ENCODE measurements at regions not wholly inside any gene's neighbourhood (a gene's known extent, or its start where the extent isn't known, plus 50 kb on each side); places are given as distances from the start of the nearest gene placed in this dataset.

GRCh38 chr9:90092508-90092907 is 487.7 kb downstream of the GADD45G start:
- no peak for DNase-seq (ENCODE audit: low read depth in 2 of 2)

- no peak for DNase-seq (ENCODE audit: low read depth in 2 of 2)
Observed at GRCh38 chr9:90095682-90096081, 490.9 kb downstream of the GADD45G start.

DNA sequence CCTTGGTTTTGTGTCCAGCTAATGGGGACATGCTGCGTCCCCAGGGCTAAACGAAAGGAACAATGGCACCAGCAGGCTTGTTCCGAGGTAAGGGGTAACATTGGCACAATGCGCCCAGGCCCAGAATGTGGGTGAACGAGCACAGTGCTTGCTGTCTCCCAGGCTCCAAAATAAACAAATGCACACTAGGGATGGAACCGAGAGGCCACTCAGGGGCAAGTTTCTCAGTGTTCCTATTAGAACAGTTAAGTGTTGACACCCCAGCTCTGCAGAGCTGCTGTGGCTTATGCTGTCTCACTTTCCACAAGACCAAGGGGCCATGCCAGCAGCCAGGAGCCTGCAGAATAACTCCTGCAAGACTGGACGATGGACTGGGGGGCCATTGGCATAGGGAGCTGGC is 492.4 kb downstream of the GADD45G start:
- DNase-seq (ENCODE audit: low read depth in 2 of 2) = no peak

GRCh38 chr9:90098408-90098807 is 493.6 kb downstream of the GADD45G start:
- no peak for DNase-seq (ENCODE audit: low read depth in 2 of 2)

GRCh38 chr9:90099262-90099963 is 494.6 kb downstream of the GADD45G start:
- no peak for DNase-seq (ENCODE audit: low read depth in 2 of 2)

DNA sequence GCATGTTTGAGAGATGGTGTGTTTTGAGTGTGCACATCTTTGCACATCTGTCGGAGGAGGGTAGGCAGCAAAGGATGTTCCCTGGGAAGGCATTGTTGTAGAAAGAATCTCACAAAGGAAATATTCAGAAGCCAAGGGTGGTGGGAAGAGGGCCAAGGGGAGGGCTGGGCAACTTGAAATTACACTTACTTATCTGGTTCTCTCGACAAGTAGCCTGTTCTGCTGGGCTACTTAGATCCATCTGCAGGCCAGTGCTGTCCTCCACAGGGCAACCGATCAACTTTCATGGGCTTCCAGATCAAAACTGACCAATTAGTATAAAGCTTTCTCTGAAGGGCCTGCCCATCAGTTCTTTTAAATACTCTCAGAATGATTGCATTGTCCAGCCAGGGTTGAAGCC is 495.2 kb downstream of the GADD45G start:
- DNase-seq (ENCODE audit: low read depth in 2 of 2) = no peak

DNA sequence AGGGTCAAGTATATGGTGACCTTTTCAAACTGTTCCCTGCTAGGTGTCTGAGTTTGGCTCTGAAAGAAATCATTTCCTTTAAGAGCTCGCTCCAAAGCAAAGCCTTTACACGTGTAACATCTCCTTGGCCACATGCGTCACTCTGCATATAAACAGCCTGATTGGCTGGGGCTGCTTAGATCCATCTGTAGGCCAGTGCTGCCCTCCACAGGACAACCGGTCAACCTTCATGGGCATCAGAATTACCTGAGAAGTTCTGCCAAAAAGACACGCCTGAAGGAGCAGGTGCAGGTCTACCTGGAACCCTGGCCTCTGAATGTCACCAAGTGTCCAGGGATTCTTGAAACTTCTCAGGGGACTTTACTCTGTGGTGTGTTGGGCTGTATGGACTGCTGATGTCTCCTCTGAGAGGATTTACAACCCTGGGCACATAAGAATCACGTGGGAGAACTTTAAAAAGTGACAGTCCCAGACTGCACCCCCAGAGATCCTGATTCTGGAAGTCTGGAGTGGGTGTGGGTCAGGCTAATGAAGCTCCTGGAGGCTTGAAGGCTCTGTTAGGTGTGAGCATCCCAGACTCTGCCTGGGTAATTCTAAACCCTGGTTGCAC is 497.6 kb downstream of the GADD45G start:
- DNase-seq (ENCODE audit: low read depth in 2 of 2) = peak; percentile 57 to 70

DNA sequence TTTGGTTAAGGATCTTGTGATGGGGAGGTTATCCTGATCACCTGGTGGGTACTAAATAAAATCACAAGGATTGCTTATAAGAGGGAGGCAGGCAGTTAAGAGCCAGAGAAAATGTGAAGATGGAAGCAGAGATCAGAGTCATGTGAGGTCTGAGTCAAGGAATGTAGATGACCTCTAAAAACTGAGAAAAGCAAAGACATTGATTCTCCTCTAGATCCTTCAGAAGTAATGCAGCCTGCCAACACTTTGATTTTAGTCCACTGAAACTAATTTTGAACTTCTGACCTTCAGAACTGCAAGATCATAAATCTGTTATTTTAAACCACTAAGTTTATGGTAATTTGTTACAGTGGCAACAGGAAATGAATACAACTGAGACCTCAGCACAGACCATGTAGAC is 499.0 kb downstream of the GADD45G start:
- no peak for DNase-seq (ENCODE audit: low read depth in 2 of 2)

DNA sequence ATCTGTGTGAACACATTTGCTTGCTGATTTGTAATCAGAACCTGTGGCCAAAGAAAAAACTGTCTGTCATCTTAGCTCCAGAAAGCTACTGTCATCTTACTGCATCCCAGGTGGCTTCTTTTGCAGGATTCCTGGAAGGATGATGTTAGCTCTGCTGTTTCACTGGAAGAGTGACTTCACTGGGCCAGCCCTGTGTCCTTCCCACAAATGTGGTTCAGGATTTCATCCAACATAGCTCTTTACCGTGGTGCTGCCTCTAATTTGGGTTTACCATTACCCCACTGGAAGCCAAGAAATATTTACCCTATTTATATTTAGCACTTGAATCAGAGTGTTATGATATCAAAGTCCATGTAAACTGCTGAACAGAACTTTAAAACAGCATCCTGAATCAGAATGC is 501.0 kb downstream of the GADD45G start:
- DNase-seq (ENCODE audit: low read depth in 2 of 2) = no peak

DNA sequence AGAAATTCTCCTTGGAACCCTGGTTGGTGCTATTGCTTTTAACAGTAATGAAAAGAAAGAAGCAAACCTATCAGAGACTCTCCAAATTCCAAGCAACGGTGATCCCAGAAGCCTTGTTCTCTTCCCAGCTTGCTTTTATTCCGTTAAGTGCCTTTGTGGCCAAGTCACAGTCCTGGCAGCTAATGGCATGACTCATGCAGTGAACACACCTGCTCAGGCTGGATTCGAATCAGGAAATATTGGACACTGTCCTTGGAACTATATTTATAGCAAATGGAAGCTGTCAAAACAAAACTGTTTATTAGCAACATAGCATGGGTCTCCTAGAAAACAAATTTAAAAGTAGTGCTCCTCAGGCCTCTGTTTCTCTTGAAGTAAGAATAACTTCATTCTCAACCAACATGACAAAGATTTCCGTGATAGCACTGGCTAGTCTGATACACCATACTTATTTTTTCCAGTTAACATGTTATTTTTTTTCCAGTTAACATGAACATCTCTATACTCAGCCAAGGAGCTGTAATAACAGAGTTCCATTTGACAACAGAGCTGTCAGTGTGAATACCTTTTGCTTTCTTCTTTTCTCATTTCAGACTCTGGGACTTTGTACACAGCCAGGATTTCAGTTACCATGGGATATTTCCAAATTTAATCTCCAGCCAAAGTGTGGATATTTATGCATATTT is 502.4 kb downstream of the GADD45G start:
- DNase-seq (ENCODE audit: low read depth in 2 of 2) = no peak

- DNase-seq (ENCODE audit: low read depth in 2 of 2) = no peak
Observed at GRCh38 chr9:90107726-90108655, 503.2 kb downstream of the GADD45G start.

DNA sequence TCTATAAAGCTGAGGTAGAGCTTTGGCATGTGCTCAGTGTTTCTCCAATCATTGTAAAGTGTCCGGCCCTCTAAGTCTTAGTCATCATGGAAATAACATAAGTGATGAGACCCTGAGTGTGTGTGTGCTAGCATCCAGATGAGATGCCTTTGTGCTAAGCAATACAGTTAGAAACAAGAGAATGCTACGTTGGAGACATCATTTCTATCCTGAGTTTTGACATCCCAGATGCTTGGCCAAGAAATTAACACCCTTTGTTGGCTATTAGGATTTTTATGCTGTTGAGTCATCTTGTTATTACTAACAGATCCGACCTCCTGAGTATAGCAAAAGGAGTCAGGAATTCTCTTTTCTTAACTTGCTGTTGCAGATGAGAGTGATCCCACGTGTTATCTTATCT is 508.0 kb downstream of the GADD45G start:
- no peak for DNase-seq (ENCODE audit: low read depth in 2 of 2)

DNA sequence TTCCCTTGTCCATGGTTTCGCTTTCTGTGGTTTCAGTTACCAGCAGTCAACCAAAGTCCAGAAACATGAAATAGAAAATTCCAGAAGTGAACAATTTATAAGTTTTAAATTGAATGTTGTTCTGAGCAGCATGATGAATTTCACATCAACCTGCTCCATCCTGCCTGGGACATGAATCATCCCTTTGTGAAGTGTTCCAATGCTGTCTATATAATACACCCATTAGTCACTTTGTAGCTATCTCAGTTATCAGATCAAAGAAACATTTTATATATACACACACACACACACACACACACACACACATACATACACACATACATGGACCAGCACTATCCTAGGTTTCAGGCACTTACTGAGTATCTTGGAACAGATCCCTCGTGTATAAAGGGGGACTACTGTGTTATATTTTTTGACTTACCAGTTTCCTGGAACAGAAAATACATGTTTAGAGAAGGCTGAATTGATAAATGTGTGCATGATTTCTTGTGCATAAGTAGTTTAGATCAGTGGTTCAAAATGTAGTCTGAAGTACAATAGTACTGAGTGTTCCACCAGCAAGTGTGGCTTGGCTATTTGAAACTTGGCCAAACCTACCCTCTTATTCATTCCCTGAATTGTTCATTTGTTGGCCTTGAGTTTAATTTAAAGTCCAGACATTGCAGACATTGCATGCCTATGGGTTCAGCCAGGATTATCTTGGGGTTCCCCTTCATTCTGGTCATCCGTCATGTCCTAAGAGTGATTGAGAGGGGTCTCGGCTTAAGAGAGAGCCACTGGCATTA is 510.0 kb downstream of the GADD45G start:
- DNase-seq (ENCODE audit: low read depth in 2 of 2) = no peak

- no peak for DNase-seq (ENCODE audit: low read depth in 2 of 2)
Observed at GRCh38 chr9:90121762-90122161, 517.0 kb downstream of the GADD45G start.

- DNase-seq (ENCODE audit: low read depth in 2 of 2) = no peak
Observed at GRCh38 chr9:90124961-90125360, 517.7 kb downstream of the DIRAS2 start.

DNA sequence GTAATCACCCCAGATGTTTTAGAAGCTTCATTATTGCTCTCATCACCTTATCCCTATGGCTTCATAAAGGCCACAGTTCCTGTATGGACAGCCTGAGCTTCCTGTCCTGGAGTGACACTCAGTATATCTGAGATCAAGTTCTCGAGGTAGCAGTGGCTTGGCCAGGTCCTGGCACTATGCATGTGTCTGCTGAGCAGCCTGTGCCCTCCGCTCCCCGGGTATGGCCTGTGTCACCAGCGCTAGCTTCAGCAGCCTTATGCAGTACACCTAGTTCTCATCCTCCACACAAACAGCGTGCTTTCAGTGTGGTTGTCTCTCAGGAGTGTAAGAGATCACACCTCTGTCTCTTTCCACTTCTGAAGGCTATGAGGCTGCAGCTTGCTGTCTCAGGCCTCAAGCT is 514.7 kb downstream of the DIRAS2 start:
- DNase-seq (ENCODE audit: low read depth in 2 of 2) = no peak

- DNase-seq (ENCODE audit: low read depth in 2 of 2) = no peak
Observed at GRCh38 chr9:90128587-90129190, 513.9 kb downstream of the DIRAS2 start.

GRCh38 chr9:90129446-90129845 is 513.2 kb downstream of the DIRAS2 start:
- no peak for DNase-seq (ENCODE audit: low read depth in 2 of 2)

DNA sequence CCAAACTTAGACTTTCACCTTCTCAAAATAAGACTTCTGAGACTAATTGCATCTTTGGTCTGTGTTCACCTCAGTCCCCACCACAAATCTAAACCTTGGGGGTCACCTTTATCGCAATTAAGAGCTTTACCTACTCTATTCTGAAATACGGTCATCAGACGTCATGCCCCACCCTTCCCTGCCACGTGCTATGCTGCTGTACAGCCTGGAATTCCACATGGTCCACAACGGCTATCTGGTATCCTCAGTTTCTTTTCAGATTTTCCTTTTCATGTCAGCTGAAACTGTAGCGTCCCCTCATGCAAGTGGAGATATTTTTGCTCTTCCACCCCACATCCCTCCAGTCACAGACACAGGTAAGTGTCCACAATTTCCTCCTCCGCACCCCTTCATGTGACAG is 511.1 kb downstream of the DIRAS2 start:
- DNase-seq (ENCODE audit: low read depth in 2 of 2) = no peak

DNA sequence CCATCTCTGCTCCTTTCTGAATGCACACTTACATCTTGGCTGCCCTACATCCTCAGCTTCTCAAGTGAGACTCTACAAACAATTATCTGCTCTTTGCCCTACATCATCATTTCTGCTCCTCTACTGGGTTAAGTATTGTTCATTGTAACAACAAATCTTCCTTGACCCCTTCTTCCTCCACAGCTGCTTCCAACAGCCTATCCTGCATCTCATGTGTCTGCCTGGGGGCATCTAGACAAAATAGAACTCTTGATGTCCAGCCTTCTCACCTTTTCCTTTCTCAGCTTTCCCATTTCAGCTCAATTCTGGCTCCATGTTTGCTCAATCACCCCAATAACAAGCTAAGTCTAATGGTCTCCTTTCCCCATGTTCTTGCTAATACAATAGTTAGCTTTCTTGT is 509.8 kb downstream of the DIRAS2 start:
- DNase-seq (ENCODE audit: low read depth in 2 of 2) = no peak

GRCh38 chr9:90137801-90138200 is 504.8 kb downstream of the DIRAS2 start:
- DNase-seq (ENCODE audit: low read depth in 2 of 2) = no peak

Measured in stimulated activated CD4-positive, alpha-beta T cell treated with anti-CD3 and anti-CD28 coated beads, Interleukin-12 subunit alpha, Interleukin-12 subunit beta, amount 100 ng/mL, for 24 hours (primary cell).